SW 1271 (cell line): ENCODE measurements at regions not wholly inside any gene's neighbourhood (a gene's known extent, or its start where the extent isn't known, plus 50 kb on each side); places are given as distances from the start of the nearest gene placed in this dataset.
"Not testable (repeated sequence)": the region's sequence is repeated elsewhere in the genome, so short reads cannot be mapped to it uniquely, and the experiment has no call there.

ENCODE experiments used
- DNase-seq, 2 experiments: peaks; one replicate each; lab custom pipeline; 2025; lab: John Stamatoyannopoulos, UW

DNA sequence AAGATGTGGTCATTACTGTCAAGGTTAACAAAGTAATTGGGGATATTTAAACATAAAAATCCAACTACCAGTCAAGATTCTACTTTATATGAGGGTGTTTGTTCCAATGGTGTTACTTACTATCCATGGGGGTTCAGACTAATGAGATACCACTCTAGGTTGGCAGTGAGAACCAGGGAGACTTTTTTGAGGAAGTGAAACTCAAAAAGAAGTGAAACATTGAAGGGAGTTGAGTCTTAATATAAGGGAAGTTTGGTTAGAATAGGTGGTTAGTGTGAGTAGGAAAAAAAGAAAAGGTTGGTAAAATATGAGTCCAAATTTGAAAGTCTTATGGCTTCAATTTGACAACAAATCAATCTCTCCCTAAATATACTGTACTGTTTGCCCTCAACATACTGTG lies 123.6 kb upstream of the ANK3 start:
- DNase-seq = no peak

DNA sequence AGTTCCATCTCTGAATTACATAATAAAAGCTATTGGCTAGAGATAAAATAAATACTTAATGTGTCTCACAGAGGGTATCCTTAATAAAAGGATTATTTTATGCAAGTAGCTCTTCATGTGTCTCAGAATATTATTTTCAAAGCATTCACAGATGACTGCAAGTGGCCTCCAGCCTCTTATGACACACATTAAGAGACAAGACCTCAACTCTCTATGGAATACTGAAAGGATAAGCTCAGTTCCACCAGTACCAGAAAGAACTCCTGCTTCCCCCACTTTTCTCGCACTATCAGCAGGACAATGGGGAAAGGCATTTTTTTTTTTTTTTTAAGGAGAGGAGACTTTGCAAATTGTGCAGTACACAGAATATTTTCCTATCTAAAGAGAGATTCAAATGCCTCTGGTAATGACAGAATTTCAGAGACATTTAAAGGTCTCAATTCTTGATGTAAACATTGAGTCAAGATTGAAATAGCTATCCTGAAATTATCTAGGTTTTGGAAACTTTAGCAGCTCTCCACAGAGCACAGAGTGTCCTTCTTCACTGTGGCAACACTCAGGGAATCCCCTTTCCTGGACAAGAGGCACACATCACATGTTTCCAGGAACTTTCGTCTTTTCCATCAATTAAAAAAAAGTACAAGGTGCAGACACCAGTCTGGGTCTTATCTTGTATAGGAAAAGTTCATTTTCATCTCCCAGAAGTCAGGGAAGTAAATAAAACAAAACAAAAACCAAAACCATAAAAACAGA lies 122.0 kb upstream of the ANK3 start:
- DNase-seq = no peak

DNA sequence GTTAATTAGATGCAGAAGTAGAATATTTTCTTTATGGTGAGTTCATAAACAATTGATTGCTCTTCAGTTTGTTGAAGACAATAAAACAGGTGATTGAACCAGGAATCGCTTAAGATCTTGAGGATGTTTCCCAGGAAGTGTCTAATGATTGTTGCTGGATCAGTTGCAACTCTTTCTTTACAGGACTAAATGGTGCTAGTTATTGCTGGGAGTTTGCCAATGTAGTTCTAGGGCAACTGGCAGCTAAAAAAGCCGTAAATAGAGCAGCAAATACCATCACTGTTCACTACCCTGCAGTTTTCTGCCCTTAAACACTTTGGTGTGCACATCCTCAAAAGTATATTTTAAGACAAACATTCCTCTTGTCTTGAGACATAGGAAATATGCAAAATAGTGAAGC lies 119.2 kb upstream of the ANK3 start:
- no peak for DNase-seq

DNA sequence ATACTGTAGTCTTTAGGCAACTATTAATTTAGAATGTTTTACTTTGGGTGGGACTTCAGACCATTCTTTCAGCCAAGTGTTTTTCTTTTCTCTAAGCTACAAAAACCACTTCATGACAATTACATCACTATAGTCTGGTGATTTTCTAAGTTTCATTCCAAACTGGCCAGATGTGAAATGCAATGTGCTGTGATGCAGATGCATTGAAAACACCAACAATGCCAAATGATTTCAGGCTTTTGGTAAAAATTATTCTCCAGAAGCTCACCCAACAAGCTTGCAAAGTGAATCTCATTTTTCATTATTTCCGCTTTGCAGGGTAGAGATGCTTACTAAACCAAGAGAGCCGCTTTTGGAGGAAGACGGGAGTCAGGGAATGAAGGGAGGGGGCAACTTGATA lies 118.4 kb upstream of the ANK3 start:
- DNase-seq = no peak

DNA sequence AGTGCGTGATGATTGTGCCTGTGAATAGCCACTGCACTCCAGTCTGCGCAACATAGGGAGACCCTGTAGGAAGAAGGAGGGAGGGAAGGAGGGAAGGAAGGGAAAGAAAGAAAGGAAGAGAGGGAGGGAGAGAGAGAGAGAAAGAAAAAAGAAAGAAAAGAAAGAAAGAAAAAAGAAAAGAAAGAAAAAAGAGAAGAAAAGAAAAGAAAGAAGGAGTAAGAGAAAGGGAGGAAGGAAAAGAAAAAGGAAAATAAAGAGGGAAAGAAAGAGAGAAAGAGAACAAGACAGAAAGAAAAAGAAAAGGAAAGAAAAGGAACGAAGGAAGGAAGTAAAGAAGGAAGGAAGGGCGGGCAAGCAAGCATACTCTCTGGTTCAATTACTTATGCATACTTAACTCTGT lies 112.9 kb upstream of the ANK3 start:
- DNase-seq = no peak

DNA sequence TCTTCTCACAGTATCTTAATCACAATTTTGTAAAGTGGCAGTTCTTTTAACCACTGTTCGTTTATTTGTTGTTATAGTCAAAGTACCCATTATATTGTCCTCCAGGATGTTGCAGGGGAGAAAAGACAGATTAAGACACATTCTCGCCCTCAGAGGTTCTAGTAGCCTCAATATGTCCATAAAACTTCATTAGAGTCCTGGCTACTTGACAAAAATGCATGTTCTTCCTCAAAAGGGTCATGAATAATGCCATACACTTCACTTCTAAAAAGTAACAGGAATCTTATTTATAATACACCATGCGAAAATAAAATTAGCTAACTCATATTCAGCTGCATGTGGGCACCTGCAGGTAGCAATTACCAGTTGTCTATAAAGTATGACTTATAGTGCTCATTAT lies 109.3 kb upstream of the ANK3 start:
- no peak for DNase-seq

DNA sequence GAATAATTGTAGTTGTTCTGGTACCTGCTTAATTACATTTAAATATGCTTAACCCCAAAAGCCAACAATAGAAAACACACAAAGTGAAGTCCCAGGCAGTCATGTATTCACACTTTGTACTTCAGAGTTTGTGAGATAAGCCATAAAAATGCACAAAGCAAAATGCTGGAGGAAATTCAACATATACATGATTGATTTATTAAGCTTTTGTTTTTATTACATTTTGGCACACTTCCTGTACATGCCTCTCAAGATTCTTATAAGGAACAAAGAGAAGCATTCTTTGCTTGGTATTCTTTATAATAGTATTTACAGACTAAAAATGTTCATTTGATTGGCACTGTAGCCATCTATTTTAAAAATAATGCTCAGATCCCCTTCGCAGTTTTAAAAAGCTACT lies 107.7 kb upstream of the ANK3 start:
- DNase-seq = no peak

DNA sequence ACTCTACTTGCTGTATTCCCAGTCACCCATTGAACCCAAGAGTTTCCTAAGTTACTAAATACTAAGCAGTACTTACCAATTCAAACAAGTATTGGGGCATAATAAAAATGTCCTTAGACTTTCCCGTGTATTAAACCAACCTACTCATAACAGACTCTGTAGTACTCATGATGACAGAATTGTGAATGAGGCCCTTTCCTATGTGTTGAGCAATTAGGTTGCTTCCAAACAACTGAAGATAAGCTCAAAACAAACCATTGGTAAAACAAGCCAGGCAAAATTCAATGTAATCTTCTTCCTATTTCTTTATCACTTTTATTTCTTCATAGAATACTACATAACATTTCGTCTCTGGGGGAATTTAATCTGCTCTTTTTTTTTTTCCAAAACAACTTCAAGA lies 106.5 kb upstream of the ANK3 start:
- no peak for DNase-seq

DNA sequence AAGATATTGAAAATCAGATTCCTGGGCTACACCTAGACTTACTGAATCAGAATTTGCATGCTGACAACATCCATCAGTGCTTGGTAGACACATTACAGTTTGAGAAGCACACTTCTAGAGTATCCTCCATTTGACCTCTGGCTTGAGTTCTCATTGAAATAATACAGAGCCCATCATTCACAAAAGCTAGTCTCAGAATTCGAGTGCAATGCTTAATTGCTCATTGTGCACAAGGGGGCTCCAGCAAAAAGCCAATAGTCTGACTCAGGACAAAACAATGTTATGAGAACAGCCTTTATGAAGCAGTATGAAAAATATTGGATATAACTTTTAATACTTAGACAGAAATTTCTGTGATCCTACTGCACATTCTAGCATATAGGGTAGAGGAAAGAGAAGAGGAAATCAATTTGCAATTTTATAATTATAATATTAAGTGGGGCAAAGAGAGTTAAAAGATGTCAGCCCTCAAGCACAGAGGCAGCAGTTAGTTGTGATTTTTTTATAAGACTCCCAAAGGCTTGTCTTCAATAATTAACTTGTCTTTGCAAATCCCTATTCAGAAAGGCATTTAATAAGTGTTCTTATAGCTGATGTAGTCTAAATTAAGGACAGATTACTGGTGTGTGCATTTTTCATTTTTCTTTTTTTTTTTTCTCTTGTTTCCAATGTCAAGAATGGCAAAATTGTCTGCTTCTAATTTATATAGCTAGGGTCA lies 105.8 kb upstream of the ANK3 start:
- no peak for DNase-seq

DNA sequence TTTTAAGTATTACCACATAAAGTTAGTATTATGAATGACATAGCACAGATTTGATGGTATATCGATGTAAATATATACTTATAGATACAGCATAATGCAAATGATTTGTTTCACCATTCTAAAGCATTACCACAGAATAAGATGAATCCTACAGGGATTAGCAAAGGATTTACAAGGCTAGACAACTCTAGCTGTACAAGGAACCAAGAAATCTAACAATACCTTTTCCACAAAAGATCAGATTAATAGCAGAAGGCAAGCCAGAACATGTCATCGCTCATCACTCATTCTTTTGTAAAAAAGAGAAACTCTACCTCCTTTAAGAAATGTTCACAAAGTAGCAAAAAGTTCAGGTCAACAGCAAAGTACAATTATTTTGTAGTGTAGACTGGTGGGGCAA lies 105.1 kb upstream of the ANK3 start:
- DNase-seq = no peak

DNA sequence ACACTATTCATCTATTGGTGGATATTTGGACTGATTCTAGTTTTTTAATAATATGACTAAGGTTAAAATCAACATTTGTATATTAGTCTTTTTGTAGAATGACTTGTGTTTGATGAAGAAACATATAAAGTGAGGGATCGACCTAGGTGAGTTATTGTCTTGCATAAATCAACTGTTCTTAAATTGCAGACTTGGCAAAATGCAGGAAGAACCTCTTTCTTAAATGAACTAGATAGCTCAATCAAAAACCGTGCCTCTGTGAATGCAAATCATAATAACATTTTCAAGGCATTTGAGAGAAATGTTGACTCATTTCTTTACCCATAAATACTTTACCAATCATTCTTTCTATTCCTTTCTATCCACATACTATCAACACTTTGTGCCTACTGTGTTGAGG lies 101.5 kb upstream of the ANK3 start:
- DNase-seq = no peak

DNA sequence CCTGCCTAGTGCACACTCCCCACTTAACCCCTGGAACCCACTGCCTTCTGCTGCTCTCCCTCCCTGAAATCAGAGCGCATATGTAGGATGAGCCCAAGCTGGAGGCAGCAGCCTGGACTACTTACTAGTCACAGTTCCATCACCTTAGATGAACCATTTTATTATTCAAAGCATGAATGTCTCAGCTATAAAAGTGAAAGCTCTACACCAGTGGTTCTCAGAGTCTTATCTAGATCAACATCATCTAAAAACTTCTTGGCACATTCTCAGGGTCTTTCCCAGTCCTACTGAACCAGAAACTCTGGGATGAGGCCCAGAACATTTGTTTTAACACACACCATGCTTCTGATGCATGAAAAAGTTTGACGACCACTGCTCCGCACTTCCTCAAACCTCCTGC lies 100.3 kb upstream of the ANK3 start:
- no peak for DNase-seq

DNA sequence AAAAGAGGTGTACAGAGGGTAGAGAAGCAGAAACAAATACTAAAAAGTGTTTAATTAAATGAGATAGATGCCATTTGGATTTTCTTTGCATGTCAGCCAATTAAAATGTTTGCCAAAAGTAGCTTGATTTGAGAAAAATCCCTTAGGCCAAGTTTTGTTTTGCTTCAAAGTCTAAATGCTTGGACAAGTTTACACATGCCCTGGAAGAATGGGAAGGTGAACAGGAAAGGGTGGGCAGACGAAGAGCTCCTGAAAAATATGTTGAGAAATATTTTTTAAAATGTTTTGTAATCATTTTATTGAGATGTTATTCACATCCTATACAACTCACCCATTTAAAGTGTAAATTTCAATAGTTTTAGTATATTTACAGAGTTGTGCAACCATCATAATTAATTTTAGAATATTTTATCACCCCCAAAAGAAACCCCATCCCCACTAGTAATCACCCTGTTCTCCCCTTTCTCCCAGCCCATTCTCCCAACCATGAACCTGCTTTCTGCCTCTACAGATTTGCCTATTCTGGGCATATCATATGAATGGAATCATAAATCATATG lies 98.5 kb upstream of the ANK3 start:
- DNase-seq = no peak

DNA sequence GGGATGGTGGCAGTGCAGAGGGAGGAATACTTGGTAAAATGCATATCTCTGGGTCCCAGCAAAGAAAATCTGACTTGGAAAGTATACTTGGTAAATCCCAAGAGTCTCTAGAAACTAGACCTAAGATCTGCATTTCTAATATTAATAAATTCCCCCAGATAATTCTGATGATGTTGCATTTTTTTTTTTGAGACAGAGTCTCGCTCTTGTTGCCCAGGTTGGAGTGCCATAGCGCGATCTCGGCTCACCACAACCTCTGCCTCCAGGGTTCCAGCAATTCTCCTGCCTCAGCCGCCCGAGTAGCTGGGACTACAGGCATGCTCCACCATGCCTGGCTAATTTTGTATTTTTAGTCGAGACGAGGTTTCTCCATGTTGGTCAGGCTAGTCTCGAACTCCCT lies 97.9 kb upstream of the ANK3 start:
- DNase-seq = no peak

DNA sequence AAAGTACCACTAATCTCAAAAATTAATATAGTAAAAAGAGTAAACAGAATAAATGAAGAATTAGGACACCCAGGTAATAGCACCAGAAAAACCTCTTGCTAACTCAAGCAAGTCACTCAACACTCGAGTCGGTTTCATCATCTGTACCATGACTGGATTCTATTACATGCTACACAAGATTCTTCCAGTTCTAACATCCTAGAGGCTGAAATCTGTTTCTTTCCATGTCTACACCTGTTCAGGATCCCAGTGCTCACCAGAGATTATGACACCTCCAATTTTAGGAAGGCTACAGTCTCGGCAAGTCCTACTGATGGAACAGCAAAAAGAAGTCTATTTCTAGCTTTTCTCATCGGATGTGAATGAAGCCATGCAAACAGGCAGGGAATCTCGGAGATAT lies 95.3 kb upstream of the ANK3 start:
- DNase-seq = no peak

DNA sequence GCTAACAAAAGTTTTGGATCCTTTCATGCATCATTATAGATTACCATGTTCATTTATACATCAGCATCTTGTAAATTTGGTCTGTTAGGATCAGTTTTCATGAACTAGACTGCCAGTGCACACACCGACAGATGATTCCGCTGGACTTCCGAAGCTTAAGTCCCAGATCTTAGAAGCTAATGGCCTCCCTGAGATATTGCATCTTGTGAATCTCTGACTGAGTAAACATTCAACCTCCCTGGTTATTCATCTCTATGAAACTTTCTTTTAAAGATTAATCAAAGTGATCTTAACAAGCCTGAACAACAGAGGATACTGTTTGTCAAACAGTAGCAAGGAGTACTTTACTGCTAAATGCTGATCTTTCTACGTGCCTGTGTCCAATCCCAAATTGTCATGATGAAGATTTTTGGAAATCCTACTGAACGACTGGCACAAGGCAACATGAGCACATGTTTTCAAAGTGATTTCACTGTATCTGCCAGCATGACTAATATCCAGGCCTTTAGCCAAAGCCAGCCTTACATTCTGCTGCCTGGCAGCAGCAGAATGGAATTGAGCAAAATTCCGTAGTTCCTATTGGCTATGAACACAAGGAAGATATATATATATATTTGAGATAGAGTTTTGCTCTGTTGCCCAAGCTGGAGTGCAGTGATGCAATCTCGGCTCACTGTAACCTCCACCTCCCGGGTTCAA lies 91.3 kb upstream of the ANK3 start:
- DNase-seq = no peak

DNA sequence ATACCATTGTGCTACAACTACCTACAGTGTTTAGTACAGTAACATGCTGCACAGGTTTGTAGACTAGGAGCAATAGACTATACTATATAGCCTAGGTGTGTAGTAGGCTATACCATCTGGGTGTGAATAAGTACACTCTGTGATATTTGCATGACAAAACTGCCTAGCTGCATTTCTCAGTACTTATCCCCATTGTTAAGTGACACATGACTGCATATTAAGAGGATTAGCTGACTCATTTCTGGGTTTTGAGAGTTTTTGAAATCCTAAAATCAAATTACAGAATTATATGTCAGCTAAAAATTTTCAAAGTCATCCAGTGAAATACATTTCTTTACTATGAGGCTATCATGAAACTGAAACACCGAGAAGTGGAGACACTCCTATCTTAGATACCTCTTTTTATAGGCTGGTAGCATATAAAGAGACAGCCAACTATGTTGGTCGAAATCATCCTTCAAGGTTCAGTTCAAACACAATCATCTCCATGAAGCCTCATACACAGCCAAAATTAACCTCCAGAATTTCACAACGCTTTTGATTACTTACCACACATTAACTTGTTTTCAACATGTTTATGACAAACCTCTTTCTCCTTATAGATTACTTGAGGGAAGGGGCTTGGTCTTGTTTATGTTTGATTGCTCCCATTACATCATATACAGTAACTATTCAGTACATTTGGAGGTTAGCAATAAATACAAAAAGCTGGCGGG lies 89.8 kb upstream of the ANK3 start:
- DNase-seq = no peak

DNA sequence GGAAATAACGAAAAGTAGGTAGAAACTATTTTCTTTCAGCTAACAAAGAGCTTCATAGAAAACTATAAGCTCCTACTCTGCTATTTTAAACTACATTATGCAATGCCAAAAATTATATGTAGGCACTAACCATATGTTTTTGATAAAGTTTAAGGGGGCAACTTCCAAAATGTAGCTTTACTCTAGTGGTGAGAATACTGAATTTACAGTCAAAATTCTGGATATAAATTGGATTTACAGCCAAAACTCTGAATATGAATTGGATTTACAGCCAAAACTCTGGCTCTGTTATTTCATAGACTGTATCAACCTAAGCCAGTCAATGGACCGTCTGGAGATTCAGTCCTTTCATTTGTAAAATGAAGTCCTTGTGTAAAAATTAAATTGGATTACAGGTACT lies 86.8 kb upstream of the ANK3 start:
- no peak for DNase-seq

DNA sequence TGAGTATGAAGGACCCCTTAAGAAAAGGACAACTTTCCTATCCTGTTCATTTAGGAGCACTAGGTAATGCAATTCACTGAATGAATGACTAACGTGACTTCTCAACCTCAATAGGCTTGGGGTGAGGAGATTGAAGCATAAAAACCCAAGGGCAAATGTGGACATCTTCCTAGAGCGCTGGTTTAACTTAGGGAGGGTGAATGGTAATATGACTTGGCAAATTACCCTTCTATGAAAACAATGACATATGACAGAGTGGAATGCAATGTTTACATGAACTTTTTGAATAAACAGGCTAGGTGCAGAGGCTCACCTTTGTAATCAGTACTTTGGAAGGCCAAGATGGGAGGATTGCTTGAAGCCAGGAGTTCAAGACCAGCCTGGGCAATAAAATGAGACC lies 83.9 kb upstream of the ANK3 start:
- DNase-seq = no peak

DNA sequence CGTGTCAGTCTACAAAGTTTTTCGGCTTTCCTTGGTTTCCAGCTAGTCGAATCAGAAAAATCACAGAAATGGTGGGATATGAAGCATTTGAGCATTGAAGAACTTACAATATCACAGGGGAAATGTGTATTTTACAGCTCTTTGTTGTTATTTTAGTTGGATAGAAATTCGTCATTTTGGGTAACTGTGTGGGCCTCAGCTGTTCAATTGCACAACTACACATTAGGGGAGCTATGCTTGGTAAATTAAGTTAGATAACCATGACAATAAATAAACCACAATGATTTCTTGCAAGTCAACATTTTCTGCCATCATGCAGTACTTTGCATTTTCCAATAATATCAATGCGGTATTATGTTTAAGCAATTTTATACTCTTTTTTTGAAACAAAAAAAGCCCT lies 80.4 kb upstream of the ANK3 start:
- no peak for DNase-seq

DNA sequence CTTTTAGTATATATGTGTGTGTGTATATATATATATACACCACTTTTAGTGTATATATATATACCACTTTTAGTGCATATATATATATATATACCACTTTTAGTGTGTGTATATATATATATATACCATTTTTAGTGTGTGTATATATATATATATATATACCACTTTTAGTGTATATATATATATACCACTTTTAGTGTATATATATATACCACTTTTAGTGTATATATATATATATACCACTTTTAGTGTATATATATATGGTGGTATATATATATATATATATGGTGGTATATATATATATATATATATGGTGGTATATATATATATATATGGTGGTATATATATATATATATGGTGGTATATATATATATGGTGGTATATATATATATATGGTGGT lies 79.5 kb upstream of the ANK3 start:
- not testable (repeated sequence) for DNase-seq

DNA sequence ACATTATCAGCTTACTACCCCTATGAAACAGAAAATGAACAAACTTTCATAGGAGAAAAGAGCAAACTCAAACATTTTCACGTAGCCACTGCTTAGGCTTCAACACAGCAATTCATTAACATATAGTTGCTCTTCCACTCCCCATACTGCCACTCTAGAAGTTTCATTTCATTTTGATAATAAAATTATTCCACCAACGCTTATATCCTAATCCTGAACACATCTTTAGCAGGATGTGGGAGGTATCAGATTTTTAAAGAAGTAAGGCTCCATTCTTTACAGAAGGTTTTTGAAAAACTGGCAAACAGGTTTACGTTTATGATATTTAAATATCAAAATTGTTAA lies 77.5 kb upstream of the ANK3 start:
- no peak for DNase-seq
